Activated CD8-positive, alpha-beta memory T cell treated with anti-CD3 and anti-CD28 coated beads, Interleukin-2, amount 50 U/mL, for 24 hours (primary cell): ENCODE measurements at regions not wholly inside any gene's neighbourhood (a gene's known extent, or its start where the extent isn't known, plus 50 kb on each side); places are given as distances from the start of the nearest gene placed in this dataset.

Source experiments
- DNase-seq: peaks from one replicate; pipeline ENCODE4 v3.0.0-alpha.2; 2020; ENCODE audit errors: extremely low read depth

GRCh38 chr6:44500074-44500473 lies 112.6 kb downstream of the CDC5L start:
- no peak for DNase-seq

- no peak for DNase-seq
Observed at GRCh38 chr6:44503471-44503870, 116.0 kb downstream of the CDC5L start.

- DNase-seq: no peak
Observed at GRCh38 chr6:44504301-44504791, 116.8 kb downstream of the CDC5L start.

- DNase-seq: no peak
Observed at GRCh38 chr6:44505751-44506150, 118.2 kb downstream of the CDC5L start.

GRCh38 chr6:44507014-44507413 lies 119.5 kb downstream of the CDC5L start:
- DNase-seq: no peak

- DNase-seq: no peak
Observed at GRCh38 chr6:44508646-44509045, 121.1 kb downstream of the CDC5L start.

GRCh38 chr6:44511126-44511525 lies 123.6 kb downstream of the CDC5L start:
- DNase-seq: no peak

GRCh38 chr6:44512868-44513741 lies 125.6 kb downstream of the CDC5L start:
- DNase-seq: no peak

- no peak for DNase-seq
Observed at GRCh38 chr6:44514085-44514484, 126.6 kb downstream of the CDC5L start.

GRCh38 chr6:44514576-44515193 lies 127.2 kb downstream of the CDC5L start:
- no peak for DNase-seq

GRCh38 chr6:44522871-44523270 lies 135.4 kb downstream of the CDC5L start:
- no peak for DNase-seq

- DNase-seq: no peak
Observed at GRCh38 chr6:44524476-44525227, 137.1 kb downstream of the CDC5L start.

GRCh38 chr6:44525761-44526351 lies 138.3 kb downstream of the CDC5L start:
- no peak for DNase-seq

- no peak for DNase-seq
Observed at GRCh38 chr6:44527181-44527580, 139.7 kb downstream of the CDC5L start.

- DNase-seq: no peak
Observed at GRCh38 chr6:44527583-44528369, 140.3 kb downstream of the CDC5L start.

- DNase-seq: no peak
Observed at GRCh38 chr6:44528370-44528644, 140.8 kb downstream of the CDC5L start.

- DNase-seq: no peak
Observed at GRCh38 chr6:44528716-44529115, 141.2 kb downstream of the CDC5L start.

GRCh38 chr6:44529146-44529905 lies 141.8 kb downstream of the CDC5L start:
- DNase-seq: no peak

- DNase-seq: no peak
Observed at GRCh38 chr6:44530209-44530909, 142.9 kb downstream of the CDC5L start.

GRCh38 chr6:44530910-44531234 lies 143.4 kb downstream of the CDC5L start:
- no peak for DNase-seq
